Left renal cortex interstitium (tissue), 4 donors: ENCODE measurements at regions not wholly inside any gene's neighbourhood (a gene's known extent, or its start where the extent isn't known, plus 50 kb on each side); places are given as distances from the start of the nearest gene placed in this dataset.

ENCODE experiments used
- DNase-seq, 4 donors: peaks; one replicate each; pipeline ENCODE4 v3.0.0-alpha.2; 2013; ENCODE audit warnings: low read depth in 4 of 4, low spot score in 2 of 4, missing footprints in 1 of 4

DNA sequence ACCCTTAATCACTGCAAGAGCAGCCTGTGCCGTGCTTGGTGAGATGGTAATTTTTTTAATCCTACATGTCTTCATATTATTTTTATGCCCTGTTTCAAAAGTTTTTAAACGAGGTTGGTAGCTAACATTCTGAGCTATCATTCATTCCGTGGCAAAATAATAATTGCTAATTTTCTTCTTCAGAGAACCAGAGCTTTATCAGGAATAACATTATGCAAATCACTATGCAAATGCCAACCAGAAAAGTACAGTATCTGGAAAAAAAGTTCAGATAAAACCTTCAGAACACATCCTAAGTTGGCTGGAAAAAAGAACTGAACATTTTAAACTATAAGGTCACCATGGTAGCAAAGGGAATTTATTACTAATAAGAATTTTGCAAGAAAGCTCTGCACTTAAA lies 165.1 kb upstream of the NABP1 start:
- DNase-seq = no peak

DNA sequence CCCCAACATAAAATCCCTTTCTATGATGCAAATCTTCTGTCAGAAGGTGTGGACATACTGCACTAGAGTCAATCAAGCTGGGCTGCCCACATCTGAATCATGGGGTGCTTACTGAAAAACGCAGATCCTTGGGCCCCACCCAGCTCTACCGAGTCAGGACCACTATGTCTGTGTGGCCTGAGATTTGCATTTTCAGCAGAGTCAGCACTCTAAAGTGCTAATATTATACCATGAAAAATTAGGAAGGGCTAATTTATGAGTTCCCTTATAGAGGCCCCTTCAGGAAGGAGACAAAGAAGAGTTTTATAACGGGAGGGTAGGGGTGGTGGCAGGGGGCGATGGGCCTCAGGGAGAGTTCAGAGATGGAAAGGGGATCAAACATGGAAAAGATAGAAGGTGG lies 163.3 kb upstream of the NABP1 start:
- no peak for DNase-seq

GRCh38 chr2:191515551-191515950 lies 162.4 kb upstream of the NABP1 start:
- DNase-seq = no peak

- DNase-seq = no peak
These were observed 161.7 kb upstream of the NABP1 start for GRCh38 chr2:191516260-191516659.

GRCh38 chr2:191521608-191522208 lies 156.2 kb upstream of the NABP1 start:
- DNase-seq = peak in 1 of 4 donors; percentile 34

GRCh38 chr2:191522478-191523120 lies 155.3 kb upstream of the NABP1 start:
- no peak for DNase-seq

- no peak for DNase-seq
These were observed 151.8 kb upstream of the NABP1 start for GRCh38 chr2:191526091-191526490.

GRCh38 chr2:191526536-191526935 lies 151.4 kb upstream of the NABP1 start:
- no peak for DNase-seq

- DNase-seq = no peak
These were observed 150.9 kb upstream of the NABP1 start for GRCh38 chr2:191526953-191527556.

DNA sequence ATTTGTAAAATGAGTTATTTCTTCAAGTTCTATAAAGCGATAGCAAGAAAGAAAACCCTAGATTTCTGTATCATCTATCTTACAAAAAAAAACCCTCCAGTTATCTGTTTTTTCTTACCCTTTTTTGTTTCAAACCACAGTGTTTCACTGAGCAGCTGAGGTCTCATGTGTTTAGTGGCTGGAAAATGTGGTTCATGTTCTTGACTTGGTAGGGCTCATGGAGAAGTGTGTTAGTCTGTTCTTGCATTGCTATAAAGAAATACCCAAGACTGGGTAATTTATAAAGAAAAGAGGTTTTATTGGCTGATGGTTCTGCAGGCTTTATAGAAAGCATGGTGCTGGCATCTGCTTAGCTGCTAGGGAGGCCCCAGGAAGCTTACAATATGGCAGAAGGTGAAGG lies 147.3 kb upstream of the NABP1 start:
- no peak for DNase-seq

GRCh38 chr2:191533693-191534180 lies 144.2 kb upstream of the NABP1 start:
- DNase-seq = no peak

DNA sequence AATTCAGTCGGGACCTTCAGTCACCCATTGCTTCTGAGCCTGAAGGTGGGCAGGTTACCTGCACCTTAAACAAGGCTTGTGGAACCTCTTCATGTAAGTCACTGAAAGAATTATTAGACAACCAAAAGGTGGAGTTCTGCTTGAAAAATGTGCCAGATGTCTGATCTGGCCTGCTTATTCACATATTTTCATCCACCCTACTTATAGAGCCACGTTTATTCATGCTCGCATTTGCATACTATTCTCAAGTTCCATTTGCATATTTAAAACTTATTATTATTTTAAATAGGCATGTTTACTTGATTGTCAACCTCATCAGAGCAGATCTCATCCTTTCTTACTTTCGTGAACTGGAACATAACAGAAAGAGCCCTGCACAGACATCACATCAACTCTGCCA lies 140.0 kb upstream of the NABP1 start:
- no peak for DNase-seq

DNA sequence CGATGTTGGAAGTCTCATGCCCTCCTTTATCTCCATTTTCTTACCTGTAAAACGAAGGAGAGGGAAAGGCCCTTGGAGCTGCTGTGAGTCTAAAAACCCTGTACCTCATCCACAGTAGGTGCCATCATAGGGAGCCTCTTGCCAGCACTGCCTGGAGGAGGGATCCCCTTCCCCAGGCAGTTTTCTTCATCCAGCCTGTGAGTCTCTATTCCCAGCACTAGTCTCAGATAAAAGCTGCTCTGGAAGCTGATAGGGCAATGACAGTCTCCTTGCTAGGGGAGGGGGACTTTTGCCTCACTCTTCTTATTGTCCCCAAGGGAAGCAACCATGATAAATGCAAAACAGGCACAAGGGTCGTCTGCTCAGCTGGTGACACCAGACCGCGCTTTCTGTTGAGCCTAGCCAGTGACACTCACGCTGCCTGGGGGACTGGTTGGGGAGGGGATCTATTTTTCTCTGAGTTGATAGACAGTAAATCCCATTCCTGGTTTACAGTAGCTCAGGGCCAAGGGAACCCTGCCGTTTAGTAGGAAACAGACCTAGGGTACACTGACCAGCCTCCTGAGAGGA lies 139.5 kb upstream of the NABP1 start:
- DNase-seq = no peak

- DNase-seq = peak in 1 of 4 donors; percentile 21
These were observed 138.9 kb upstream of the NABP1 start for GRCh38 chr2:191539068-191539467.

GRCh38 chr2:191540681-191541080 lies 137.3 kb upstream of the NABP1 start:
- no peak for DNase-seq

GRCh38 chr2:191543708-191544107 lies 134.2 kb upstream of the NABP1 start:
- DNase-seq = no peak

DNA sequence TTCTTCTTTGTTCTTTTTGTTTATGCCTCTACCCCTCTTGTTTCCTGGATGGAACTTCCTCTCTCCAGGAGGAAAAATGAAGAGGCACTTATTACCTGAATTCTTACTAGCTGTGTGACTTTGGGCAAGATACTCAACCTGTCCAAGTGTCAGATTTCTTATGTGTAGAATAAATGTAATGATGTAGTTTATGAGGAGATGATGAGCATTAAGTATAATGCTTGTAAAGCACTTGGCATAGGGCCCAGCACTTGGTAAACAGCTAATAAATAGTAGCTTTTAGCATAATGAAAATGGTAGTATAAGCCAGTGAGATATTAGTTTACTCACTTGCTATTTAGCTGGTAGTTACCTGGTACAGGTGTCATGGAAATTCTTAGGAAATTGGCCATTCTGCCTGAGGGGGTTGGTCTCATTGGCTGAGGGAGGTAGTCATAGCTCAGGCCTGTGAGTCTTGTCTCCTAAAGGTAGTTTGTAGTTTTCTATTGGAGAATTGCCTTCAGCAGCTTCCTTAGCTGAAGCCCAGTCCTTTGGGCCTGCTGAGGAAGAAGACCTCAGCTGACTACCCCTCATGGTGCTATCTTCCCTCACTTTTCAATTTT lies 133.4 kb upstream of the NABP1 start:
- DNase-seq = no peak

DNA sequence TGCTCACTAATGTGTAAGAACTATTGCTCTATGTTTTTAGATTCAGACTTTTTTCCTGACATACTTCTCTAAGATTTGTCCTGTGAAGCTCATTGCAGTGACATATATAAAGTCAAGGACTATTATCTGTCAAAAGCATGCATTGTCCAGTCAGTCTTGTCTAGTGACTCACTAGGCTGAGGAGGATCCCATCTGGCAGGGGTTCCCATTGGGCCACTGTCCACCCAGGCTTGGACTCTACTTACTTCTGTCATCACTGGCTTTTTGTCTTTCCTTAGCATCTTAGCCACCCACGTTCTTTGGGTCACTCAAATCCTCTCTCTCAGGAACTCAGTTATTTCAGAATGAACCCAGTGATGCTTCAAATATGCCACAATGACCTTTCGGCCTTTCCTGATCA lies 132.6 kb upstream of the NABP1 start:
- no peak for DNase-seq

- DNase-seq = peak in 1 of 4 donors; percentile 21
These were observed 125.9 kb upstream of the NABP1 start for GRCh38 chr2:191552066-191552465.

GRCh38 chr2:191554240-191554639 lies 123.7 kb upstream of the NABP1 start:
- no peak for DNase-seq

DNA sequence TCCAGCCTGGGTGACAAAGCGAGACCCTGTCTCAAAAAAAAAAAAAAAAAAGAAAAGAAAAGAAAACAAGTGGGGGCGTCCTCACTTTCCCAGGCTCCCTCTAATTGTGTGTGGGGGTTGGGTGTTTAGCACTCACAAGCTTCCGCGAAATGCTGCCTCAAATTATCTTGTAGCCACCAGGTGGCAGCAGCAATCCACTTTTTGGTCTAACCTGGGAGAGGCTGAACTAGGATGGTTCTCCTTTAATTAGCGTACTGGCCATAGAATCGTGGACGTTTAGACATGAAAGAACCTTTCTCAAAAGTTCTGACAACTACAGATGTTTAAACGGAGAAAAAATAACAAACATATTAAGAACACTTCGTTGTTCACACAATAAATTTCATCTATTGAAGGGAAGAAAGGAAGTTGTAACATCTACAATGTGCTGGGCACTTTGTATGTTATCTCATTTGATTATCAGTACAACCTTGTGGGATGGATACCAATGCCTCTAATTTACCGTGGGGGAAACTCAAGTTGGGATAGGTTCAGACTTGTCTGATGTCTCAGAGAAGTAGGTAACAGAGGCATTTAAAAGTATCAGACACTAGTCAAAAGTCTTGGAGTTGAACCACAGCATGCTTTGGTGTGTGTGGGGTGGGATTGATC lies 122.7 kb upstream of the NABP1 start:
- DNase-seq = peak; percentile 68 to 92 (median 76)
